ENCODE measurements at regions not wholly inside any gene's neighbourhood (a gene's known extent, or its start where the extent isn't known, plus 50 kb on each side); places are given as distances from the start of the nearest gene placed in this dataset.

- no peak for DNase-seq
Measured at GRCh38 chrX:16451334-16451733, 198.6 kb upstream of the S100G start.

DNA sequence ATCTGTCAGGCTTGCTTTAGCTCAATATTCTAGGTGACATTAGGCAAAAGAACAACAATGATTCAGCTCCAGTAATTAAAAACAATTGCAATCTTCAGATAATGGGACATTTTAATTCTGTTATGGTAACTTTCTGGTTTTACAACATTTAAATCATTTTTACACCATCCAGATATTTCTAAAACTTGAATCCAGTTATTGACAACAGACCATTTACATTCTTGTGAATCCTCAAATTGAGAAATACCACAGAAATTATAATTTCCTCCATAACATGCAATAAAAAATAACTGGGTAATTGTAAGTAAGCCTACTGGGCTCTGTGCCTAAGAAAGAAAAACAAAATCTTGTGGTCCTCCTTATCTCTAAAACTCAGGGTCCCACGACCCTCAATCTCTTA lies 195.0 kb upstream of the S100G start:
- DNase-seq, result no peak

- DNase-seq, result no peak
Measured at GRCh38 chrX:16457239-16457638, 192.7 kb upstream of the S100G start.

DNA sequence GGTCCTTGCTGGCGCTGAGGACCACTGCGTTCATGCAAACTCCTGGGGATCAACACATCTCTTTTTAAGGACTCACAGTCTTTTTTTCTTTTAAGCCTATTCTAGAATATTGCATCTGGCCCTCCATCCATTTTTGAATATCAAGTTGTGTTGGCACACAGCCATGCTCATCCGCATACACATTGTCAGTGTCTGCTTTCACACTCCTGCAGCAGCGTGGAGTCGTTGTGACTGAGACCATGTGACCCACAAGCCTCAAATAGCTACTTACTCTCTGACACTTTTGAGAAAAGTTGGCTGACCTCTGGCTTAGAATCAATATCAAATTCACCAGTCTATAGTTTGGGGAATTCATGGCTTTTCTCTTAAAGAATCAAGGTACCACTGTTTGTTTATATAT lies 191.8 kb upstream of the S100G start:
- DNase-seq, result no peak

- DNase-seq, result no peak
Measured at GRCh38 chrX:16459008-16459407, 190.9 kb upstream of the S100G start.

DNA sequence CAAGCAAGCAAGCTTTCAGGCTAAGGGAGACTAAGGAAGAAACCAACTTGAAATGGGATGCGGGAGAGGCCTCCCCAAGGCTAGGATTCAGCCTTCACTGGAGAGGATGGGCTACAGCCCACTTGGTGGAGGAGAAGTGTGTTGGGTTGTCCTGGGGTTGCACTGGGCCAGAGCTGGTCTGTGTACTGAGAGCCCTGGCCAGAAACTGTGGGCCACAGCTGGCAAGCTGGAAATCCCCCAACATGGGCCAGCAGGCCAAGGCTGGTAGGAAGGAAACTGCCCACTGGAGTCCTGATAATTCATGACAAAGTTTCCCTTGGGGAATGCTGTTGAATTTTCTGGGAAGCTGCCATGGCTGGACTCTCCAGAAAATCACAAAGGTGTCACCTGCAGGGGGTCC lies 188.0 kb upstream of the S100G start:
- no peak for DNase-seq

DNA sequence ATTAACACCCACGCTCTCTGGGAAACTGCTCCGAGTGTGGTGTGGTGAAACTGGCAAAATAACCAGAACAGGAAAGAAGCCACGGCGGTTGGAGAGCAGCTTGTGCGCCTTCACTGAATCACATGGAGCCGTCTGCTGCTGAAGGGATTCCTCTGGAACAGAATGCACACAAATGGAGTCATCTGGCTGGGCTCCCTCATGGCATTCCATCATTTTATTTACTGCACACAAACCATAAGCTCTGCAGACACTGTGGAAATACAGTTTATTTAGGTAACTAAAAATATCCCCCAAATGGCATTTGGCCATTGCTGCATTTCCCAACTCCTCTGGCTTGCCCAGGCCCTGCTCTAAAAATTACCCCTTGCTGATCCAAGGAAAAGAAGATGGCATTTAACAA lies 187.0 kb upstream of the S100G start:
- no peak for DNase-seq

DNA sequence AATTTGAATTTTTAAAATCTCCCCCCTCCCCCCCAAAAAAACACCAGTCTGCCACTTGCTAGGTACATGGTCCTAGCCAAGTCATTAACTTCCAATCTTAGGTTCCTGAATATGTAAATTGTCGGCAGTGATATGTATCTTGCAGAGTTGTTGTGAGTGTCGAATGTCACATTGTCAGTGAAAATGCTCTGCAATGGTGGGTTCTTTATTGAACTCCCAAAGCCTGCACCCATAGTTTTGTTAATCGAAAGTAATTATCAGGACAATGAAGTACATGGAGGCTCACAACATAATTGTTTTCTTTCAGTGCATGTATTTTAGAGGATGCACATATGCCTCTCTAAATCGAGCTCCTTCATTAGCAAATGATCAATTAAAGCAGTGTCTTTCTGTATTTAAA lies 185.6 kb upstream of the S100G start:
- DNase-seq, result no peak

GRCh38 chrX:16465081-16465876 lies 184.7 kb upstream of the S100G start:
- no peak for DNase-seq

DNA sequence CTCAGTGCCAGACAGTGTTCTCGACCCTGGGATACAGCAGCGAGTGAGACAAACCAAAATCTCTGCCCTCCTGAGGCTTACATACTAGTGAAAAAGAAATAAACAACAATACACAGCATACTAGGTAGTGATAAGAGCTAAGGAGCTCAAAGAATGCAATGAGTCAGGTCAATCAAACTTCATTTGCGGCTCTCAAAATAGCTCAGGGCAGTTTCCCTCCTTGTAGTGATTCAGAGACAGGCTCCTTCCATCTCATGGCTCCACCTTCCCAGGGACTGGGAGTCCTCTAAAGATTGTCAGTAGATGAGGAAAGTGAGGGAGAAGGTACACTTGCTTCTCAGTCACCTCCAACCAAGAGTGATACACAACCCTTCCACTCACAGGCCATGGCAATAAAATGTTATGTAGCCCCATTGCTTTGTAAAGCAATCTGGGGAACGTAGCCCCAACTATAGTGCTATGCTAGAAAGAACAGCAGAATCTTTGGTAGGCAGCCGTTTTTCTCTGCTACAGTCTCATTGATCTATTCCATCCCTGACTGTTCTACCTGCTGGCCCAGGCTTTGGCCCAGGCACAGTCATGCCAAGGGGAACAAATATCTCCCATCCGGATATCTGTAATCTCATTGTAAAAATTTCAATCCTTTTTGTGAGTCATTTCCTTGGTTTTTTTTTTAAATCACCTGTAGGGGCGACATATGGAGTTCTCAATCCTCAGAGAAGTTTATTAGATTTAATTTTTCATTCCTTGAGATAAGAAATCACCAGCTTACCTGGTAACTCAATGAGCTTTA lies 183.1 kb upstream of the S100G start:
- DNase-seq, result no peak

DNA sequence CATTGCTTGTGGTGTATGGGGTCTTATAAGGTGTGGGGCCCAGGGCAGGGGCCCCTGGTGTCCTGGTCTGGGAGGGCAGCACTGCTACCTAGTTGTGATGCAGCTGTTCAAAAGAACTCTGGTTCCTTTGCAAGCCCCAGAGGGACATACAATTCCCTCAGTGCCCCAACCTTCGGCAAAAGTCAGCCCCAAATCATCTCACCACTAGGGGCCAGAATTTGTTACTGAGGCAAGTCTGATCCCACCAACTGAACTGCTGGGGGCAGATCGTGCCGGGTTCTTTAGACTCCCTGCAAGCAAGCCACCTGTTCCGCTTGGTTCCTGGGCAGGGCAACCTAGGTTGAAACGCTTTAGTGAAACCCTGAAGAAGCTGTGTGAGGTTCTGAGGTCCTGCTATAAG lies 180.1 kb upstream of the S100G start:
- DNase-seq, result no peak

GRCh38 chrX:16472345-16472744 lies 177.6 kb upstream of the S100G start:
- DNase-seq, result no peak

DNA sequence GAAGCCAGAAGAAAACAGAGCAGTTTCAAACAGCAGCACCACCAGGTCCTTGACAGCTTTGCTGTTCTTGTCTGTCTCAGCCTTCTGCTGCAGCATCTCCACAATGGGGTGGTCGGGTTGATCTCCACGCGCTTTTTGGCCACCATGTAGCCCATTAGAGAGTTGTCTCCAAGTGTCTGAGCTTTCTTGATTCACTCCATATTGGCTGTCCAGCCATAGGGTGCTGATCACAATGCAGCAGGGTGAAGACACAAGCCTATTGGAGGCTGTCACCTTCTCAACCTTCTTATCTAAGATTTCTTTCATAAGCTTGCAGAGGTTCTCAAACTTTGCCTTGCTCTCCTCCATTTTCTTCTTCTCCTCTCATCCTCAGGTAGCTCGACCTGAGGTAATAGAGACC lies 175.4 kb upstream of the S100G start:
- DNase-seq, result no peak

DNA sequence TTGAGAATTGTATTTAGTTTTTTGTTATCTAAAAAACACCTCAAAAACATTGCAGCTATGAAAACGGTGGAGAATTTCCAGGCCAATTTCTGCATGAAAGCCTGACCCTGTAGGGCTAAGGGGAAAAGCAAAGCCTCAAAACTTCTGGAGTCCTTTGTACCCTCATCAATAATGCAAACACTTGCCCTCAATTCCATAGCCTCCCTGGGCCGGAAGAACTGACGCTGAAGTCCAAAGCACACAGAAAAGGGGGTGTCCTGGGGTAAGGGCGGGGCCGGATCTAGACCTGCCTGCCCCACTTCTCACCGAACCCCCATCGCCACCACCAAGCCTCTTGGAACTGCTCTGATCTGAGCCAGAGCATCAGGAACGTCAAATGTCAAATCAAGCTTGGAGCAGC lies 173.9 kb upstream of the S100G start:
- no peak for DNase-seq

DNA sequence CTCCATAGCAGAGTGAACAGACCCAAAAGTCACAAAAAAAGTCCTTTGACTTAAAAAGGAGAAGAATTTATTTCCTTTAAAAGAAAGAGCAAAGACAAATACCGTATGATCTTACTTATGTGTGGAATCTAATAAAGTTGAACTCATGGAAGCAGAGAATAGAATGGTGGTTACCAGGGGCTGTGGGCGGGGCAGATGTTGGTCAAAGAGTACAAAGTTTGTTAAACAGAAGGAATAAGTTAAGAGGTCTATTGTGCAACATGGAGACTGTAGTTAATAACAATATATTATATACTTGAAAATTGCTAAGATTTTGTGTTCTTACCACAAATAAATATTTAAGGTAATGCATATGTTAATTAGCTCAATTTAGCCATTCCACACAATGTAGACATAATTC lies 173.3 kb upstream of the S100G start:
- no peak for DNase-seq

DNA sequence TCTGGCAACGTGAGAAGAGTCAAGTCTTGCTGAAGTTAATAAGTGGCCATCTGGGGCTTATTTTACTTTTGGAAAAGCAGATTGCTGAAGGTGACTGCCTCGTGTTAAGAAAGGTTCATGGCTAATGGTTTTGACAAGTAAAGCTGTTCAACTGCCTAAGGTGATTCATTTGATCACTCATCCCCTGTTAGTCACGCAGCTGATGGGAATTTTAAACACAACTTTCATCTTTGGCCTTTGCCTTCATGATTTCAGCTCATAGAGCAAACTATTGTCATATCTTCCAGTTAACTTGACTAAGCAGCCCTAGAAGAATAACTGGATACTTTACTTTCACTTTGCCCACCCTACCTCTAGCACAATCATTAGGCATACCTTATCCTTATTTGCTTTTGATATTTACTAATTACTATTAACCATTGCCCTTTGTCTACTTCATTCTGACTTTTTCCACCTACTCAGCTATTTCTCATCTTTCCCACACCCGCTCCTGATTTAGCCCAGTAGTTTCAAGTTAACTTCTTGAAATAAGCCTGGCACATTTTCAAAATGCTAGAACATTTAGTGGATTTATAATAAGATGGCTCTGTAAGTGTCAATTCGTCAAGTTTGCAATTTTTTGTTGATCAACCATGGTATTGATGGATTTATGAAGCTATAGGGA lies 170.6 kb upstream of the S100G start:
- no peak for DNase-seq

GRCh38 chrX:16480049-16480448 lies 169.9 kb upstream of the S100G start:
- DNase-seq, result no peak

DNA sequence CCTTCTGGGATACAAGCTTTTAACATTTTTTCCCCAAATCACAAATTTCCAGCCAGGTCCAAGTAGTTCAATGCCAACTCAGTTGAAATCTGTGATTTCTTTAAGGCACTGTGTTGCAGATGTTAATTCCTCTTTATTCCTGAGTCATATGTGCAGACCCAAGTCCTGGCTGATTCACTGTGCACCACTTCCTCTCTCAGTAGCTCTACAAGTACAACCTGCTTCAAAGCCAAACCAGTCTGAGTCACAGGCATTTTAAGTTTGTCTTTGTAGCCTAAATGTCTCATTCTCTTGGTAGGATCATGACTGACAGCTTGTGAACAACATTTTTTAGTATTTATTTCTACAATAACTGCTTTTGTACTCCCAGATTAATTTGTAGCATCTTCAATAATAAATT lies 165.6 kb upstream of the S100G start:
- peak; percentile 8 to 21 for DNase-seq

GRCh38 chrX:16487620-16488385 lies 162.2 kb upstream of the S100G start:
- DNase-seq, result no peak

- no peak for DNase-seq
Measured at GRCh38 chrX:16488959-16489358, 161.0 kb upstream of the S100G start.

GRCh38 chrX:16491461-16491860 lies 158.5 kb upstream of the S100G start:
- DNase-seq, result no peak

DNA sequence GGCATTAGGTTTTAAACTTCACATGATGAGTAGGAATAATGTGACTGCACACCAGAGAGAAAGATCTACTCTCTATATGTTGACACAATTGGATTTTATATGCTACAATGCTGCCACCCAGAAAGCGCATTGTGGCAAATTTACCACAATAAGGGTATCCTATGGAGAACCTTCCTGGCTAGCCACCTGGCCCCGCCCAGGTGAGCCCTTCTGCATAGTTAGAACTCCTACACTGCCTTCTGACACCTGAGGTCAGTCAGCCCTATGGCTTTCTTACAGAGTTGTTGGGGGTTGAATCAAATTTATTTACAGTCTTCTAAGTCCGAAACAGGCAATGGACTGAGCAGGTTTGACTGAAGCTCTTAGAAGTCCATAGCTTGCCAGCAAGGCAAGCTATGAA lies 153.8 kb upstream of the S100G start:
- no peak for DNase-seq
